Astrocyte (in vitro differentiated cells and primary cell): ENCODE measurements at regions not wholly inside any gene's neighbourhood (a gene's known extent, or its start where the extent isn't known, plus 50 kb on each side); places are given as distances from the start of the nearest gene placed in this dataset.

ENCODE experiments used
- EZH2 ChIP-seq: IDR thresholded peaks from 2 replicates; pipeline ENCODE4 v1.6.1; 2012; ENCODE audit warnings: mild to moderate bottlenecking, low read length, inconsistent platforms; ENCODE audit not compliant: insufficient read depth
- TF ChIP-seq, protein P1 (sequence below): IDR thresholded peaks from 2 replicates; pipeline ENCODE4 v1.5.1; 2011; ENCODE audit warnings: low read depth, mild to moderate bottlenecking, inconsistent platforms, low read length, moderate library complexity; ENCODE audit not compliant: insufficient read depth

DNA sequence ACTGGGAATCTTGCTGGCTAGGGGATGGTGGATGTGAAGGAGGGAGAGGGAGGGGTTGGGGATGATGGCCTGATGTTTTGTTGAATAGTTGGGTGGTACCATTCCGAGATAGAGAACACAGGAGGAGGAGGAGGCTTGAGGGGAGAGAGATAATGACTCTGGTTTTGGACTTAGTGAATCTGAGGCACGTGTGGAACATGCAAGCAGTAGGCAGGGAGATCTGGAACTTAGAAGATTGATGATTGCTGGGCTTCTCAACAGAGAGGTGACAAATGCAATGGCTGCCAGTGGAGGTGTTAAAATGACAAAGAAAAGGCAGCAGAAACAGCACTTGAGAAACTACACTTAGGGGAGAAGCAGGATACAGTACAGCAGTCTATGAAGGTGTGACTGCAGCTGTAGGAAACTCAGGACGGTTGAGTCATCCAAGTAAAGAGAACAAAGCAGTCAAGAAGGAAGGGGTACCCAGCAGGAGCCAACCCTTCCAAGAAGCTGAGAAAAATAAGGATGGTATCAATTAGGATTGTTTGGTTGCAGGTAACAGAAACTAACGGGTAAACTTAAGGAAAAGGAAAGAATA, 186.8 kb upstream of the FOXN2 start:
- no peak for TF ChIP-seq EZH2
- TF ChIP-seq, protein P1, sequence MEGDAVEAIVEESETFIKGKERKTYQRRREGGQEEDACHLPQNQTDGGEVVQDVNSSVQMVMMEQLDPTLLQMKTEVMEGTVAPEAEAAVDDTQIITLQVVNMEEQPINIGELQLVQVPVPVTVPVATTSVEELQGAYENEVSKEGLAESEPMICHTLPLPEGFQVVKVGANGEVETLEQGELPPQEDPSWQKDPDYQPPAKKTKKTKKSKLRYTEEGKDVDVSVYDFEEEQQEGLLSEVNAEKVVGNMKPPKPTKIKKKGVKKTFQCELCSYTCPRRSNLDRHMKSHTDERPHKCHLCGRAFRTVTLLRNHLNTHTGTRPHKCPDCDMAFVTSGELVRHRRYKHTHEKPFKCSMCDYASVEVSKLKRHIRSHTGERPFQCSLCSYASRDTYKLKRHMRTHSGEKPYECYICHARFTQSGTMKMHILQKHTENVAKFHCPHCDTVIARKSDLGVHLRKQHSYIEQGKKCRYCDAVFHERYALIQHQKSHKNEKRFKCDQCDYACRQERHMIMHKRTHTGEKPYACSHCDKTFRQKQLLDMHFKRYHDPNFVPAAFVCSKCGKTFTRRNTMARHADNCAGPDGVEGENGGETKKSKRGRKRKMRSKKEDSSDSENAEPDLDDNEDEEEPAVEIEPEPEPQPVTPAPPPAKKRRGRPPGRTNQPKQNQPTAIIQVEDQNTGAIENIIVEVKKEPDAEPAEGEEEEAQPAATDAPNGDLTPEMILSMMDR = no peak
